ENCODE measurements at regions not wholly inside any gene's neighbourhood (a gene's known extent, or its start where the extent isn't known, plus 50 kb on each side); places are given as distances from the start of the nearest gene placed in this dataset.
A peak's percentile ranks its signal among the peaks of the same experiment; 100 is the strongest.

DNA sequence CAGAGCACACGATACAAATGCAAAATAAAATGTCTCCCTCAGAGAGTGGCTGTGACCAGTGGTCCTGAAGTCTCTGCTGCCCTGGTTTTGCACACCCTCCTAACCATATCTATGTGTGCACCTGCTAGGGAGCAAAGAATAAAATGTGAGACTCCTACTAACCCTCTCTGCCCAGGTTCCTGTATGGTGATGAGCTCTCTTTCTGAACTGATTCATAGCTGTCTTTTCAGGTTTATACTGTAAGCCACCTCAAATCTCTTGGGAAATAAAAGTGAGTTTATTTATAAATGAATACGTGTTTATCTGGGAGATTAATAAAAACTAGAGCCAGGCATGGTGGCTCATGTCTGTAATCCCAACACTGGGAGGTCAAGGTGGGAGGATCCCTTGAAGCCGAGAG is 126.0 kb upstream of the RBPJ start (continued):
- TF ChIP-seq TCF7 (IDR thresholded peaks at IDR 0.05; ENCODE audit: borderline replicate concordance) (0 out of 2 replicates have a peak, but pooled peaks have one; percentile 25), TCF3 (IDR thresholded peaks at IDR 0.05; ENCODE audit: borderline replicate concordance, insufficient read depth, low read depth, low read length) (no peak), NFIC (IDR thresholded peaks at IDR 0.05; ENCODE audit: low read depth, low read length) (peak; percentile 64; the same call in 1 of the 2 replicates), SIX5 (IDR thresholded peaks at IDR 0.05; ENCODE audit: low read depth, low read length, severe bottlenecking) (no peak), ETV6 (conservative IDR thresholded peaks at IDR 0.05 in 1 of 2, IDR thresholded peaks at IDR 0.05 in 1 of 2; ENCODE audit: borderline replicate concordance in 1 of 2, low read depth in 1 of 2) (peak in 1 of 2 experiments; percentile 64; a peak in 2 of 4 replicates), GABPA (IDR thresholded peaks at IDR 0.05; ENCODE audit: low read depth) (0 out of 2 replicates have a peak, but pooled peaks have one; percentile 7)
- TF ChIP-seq, protein P1, sequence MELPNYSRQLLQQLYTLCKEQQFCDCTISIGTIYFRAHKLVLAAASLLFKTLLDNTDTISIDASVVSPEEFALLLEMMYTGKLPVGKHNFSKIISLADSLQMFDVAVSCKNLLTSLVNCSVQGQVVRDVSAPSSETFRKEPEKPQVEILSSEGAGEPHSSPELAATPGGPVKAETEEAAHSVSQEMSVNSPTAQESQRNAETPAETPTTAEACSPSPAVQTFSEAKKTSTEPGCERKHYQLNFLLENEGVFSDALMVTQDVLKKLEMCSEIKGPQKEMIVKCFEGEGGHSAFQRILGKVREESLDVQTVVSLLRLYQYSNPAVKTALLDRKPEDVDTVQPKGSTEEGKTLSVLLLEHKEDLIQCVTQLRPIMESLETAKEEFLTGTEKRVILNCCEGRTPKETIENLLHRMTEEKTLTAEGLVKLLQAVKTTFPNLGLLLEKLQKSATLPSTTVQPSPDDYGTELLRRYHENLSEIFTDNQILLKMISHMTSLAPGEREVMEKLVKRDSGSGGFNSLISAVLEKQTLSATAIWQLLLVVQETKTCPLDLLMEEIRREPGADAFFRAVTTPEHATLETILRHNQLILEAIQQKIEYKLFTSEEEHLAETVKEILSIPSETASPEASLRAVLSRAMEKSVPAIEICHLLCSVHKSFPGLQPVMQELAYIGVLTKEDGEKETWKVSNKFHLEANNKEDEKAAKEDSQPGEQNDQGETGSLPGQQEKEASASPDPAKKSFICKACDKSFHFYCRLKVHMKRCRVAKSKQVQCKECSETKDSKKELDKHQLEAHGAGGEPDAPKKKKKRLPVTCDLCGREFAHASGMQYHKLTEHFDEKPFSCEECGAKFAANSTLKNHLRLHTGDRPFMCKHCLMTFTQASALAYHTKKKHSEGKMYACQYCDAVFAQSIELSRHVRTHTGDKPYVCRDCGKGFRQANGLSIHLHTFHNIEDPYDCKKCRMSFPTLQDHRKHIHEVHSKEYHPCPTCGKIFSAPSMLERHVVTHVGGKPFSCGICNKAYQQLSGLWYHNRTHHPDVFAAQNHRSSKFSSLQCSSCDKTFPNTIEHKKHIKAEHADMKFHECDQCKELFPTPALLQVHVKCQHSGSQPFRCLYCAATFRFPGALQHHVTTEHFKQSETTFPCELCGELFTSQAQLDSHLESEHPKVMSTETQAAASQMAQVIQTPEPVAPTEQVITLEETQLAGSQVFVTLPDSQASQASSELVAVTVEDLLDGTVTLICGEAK (IDR thresholded peaks at IDR 0.05; ENCODE audit: borderline replicate concordance): no peak
- TF ChIP-seq, protein P2, sequence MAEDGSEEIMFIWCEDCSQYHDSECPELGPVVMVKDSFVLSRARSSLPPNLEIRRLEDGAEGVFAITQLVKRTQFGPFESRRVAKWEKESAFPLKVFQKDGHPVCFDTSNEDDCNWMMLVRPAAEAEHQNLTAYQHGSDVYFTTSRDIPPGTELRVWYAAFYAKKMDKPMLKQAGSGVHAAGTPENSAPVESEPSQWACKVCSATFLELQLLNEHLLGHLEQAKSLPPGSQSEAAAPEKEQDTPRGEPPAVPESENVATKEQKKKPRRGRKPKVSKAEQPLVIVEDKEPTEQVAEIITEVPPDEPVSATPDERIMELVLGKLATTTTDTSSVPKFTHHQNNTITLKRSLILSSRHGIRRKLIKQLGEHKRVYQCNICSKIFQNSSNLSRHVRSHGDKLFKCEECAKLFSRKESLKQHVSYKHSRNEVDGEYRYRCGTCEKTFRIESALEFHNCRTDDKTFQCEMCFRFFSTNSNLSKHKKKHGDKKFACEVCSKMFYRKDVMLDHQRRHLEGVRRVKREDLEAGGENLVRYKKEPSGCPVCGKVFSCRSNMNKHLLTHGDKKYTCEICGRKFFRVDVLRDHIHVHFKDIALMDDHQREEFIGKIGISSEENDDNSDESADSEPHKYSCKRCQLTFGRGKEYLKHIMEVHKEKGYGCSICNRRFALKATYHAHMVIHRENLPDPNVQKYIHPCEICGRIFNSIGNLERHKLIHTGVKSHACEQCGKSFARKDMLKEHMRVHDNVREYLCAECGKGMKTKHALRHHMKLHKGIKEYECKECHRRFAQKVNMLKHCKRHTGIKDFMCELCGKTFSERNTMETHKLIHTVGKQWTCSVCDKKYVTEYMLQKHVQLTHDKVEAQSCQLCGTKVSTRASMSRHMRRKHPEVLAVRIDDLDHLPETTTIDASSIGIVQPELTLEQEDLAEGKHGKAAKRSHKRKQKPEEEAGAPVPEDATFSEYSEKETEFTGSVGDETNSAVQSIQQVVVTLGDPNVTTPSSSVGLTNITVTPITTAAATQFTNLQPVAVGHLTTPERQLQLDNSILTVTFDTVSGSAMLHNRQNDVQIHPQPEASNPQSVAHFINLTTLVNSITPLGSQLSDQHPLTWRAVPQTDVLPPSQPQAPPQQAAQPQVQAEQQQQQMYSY (CRISPR knock-in tag; IDR thresholded peaks at IDR 0.05): no peak
- TF ChIP-seq, protein P3, sequence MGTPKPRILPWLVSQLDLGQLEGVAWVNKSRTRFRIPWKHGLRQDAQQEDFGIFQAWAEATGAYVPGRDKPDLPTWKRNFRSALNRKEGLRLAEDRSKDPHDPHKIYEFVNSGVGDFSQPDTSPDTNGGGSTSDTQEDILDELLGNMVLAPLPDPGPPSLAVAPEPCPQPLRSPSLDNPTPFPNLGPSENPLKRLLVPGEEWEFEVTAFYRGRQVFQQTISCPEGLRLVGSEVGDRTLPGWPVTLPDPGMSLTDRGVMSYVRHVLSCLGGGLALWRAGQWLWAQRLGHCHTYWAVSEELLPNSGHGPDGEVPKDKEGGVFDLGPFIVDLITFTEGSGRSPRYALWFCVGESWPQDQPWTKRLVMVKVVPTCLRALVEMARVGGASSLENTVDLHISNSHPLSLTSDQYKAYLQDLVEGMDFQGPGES (IDR thresholded peaks at IDR 0.05): no peak
